ENCODE measurements at regions not wholly inside any gene's neighbourhood (a gene's known extent, or its start where the extent isn't known, plus 50 kb on each side); places are given as distances from the start of the nearest gene placed in this dataset.

GRCh38 chr18:75801178-75801577 lies 373.7 kb upstream of the SMIM21 start:
- H3K36me3 ChIP-seq (ENCODE audit: control insufficient read depth, insufficient read depth, low read length), result no peaks in the 10 kb centered on the region
- no peak overlapping the region for H2AFZ ChIP-seq (ENCODE audit: low read length)
- DNase-seq (ENCODE audit: low read depth in 2 of 2), result no peak
- H3K4me1 ChIP-seq (ENCODE audit: control insufficient read depth, extremely low read depth, insufficient read depth, low read length), result no peaks in the 10 kb centered on the region
- no peak overlapping the region for H3K4me3 ChIP-seq (replicated peaks in 1 of 4; ENCODE audit: control extremely low read depth in 1 of 4, insufficient read depth in 1 of 4, low read depth in 3 of 4, low read length in 4 of 4)
- H3K79me2 ChIP-seq (ENCODE audit: control insufficient read depth, insufficient read depth, low read length), result no peaks in the 10 kb centered on the region
- no peak overlapping the region for H3K9ac ChIP-seq (ENCODE audit: insufficient read depth, low read length)
- no peak overlapping the region for H3K27ac ChIP-seq (ENCODE audit: insufficient read depth, low read length)
- H4K20me1 ChIP-seq (ENCODE audit: control insufficient read depth, extremely low read depth, insufficient read depth, low read length), result no peaks in the 10 kb centered on the region
- no peaks in the 10 kb centered on the region for H3K9me3 ChIP-seq (ENCODE audit: control insufficient read depth, insufficient read depth, low read depth, low read length)
- TF ChIP-seq, protein P1, sequence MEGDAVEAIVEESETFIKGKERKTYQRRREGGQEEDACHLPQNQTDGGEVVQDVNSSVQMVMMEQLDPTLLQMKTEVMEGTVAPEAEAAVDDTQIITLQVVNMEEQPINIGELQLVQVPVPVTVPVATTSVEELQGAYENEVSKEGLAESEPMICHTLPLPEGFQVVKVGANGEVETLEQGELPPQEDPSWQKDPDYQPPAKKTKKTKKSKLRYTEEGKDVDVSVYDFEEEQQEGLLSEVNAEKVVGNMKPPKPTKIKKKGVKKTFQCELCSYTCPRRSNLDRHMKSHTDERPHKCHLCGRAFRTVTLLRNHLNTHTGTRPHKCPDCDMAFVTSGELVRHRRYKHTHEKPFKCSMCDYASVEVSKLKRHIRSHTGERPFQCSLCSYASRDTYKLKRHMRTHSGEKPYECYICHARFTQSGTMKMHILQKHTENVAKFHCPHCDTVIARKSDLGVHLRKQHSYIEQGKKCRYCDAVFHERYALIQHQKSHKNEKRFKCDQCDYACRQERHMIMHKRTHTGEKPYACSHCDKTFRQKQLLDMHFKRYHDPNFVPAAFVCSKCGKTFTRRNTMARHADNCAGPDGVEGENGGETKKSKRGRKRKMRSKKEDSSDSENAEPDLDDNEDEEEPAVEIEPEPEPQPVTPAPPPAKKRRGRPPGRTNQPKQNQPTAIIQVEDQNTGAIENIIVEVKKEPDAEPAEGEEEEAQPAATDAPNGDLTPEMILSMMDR (conservative IDR thresholded peaks at IDR 0.05 in 1 of 2, IDR thresholded peaks at IDR 0.05 in 1 of 2; ENCODE audit: low read depth in 1 of 2, low read length in 2 of 2), result no peak
- no peak for TF ChIP-seq EZH2 (IDR thresholded peaks at IDR 0.05; ENCODE audit: low read length, missing control alignments)
- H3K27me3 ChIP-seq (ENCODE audit: control insufficient read depth, insufficient read depth, low read length), result no peaks in the 10 kb centered on the region
- H3K4me2 ChIP-seq (ENCODE audit: extremely low read depth, insufficient read depth, low read length), result no peak overlapping the region

GRCh38 chr18:75800331-75800648 lies 372.8 kb upstream of the SMIM21 start:
- no peak overlapping the region for H3K9ac ChIP-seq (ENCODE audit: insufficient read depth, low read length)
- H3K4me2 ChIP-seq (ENCODE audit: extremely low read depth, insufficient read depth, low read length), result no peak overlapping the region
- H3K27me3 ChIP-seq (ENCODE audit: control insufficient read depth, insufficient read depth, low read length), result no peaks in the 10 kb centered on the region
- H3K79me2 ChIP-seq (ENCODE audit: control insufficient read depth, insufficient read depth, low read length), result no peaks in the 10 kb centered on the region
- no peak overlapping the region for H3K4me3 ChIP-seq (replicated peaks in 1 of 4; ENCODE audit: control extremely low read depth in 1 of 4, insufficient read depth in 1 of 4, low read depth in 3 of 4, low read length in 4 of 4)
- H4K20me1 ChIP-seq (ENCODE audit: control insufficient read depth, extremely low read depth, insufficient read depth, low read length), result no peaks in the 10 kb centered on the region
- H3K27ac ChIP-seq (ENCODE audit: insufficient read depth, low read length), result no peak overlapping the region
- DNase-seq (ENCODE audit: low read depth in 2 of 2), result no peak
- no peaks in the 10 kb centered on the region for H3K9me3 ChIP-seq (ENCODE audit: control insufficient read depth, insufficient read depth, low read depth, low read length)
- no peaks in the 10 kb centered on the region for H3K36me3 ChIP-seq (ENCODE audit: control insufficient read depth, insufficient read depth, low read length)
- no peak for TF ChIP-seq EZH2 (IDR thresholded peaks at IDR 0.05; ENCODE audit: low read length, missing control alignments)
- TF ChIP-seq, protein P1 (conservative IDR thresholded peaks at IDR 0.05 in 1 of 2, IDR thresholded peaks at IDR 0.05 in 1 of 2; ENCODE audit: low read depth in 1 of 2, low read length in 2 of 2), result no peak
- no peak overlapping the region for H2AFZ ChIP-seq (ENCODE audit: low read length)
- no peaks in the 10 kb centered on the region for H3K4me1 ChIP-seq (ENCODE audit: control insufficient read depth, extremely low read depth, insufficient read depth, low read length)

GRCh38 chr18:75799449-75800330 lies 372.2 kb upstream of the SMIM21 start:
- Histone ChIP-seq H3K27ac (ENCODE audit: insufficient read depth, low read length) (no peak overlapping the region), H2AFZ (ENCODE audit: low read length) (no peak overlapping the region), H3K36me3 (ENCODE audit: control insufficient read depth, insufficient read depth, low read length) (no peaks in the 10 kb centered on the region), H3K4me3 (replicated peaks in 1 of 4; ENCODE audit: control extremely low read depth in 1 of 4, insufficient read depth in 1 of 4, low read depth in 3 of 4, low read length in 4 of 4) (no peak overlapping the region), H4K20me1 (ENCODE audit: control insufficient read depth, extremely low read depth, insufficient read depth, low read length) (no peaks in the 10 kb centered on the region), H3K9me3 (ENCODE audit: control insufficient read depth, insufficient read depth, low read depth, low read length) (no peaks in the 10 kb centered on the region), H3K27me3 (ENCODE audit: control insufficient read depth, insufficient read depth, low read length) (no peaks in the 10 kb centered on the region), H3K4me1 (ENCODE audit: control insufficient read depth, extremely low read depth, insufficient read depth, low read length) (no peaks in the 10 kb centered on the region), H3K9ac (ENCODE audit: insufficient read depth, low read length) (no peak overlapping the region), H3K4me2 (ENCODE audit: extremely low read depth, insufficient read depth, low read length) (no peak overlapping the region), H3K79me2 (ENCODE audit: control insufficient read depth, insufficient read depth, low read length) (no peaks in the 10 kb centered on the region)
- DNase-seq (ENCODE audit: low read depth in 2 of 2), result peak in 1 of 2 donors; percentile 25
- no peak for TF ChIP-seq EZH2 (IDR thresholded peaks at IDR 0.05; ENCODE audit: low read length, missing control alignments)
- TF ChIP-seq, protein P1 (conservative IDR thresholded peaks at IDR 0.05 in 1 of 2, IDR thresholded peaks at IDR 0.05 in 1 of 2; ENCODE audit: low read depth in 1 of 2, low read length in 2 of 2), result no peak

All from fibroblast of lung (primary cell).